Body of pancreas (tissue), 4 donors: ENCODE measurements at regions not wholly inside any gene's neighbourhood (a gene's known extent, or its start where the extent isn't known, plus 50 kb on each side); places are given as distances from the start of the nearest gene placed in this dataset.

Source experiments
- POLR2A ChIP-seq, 3 donors: fragments of 450-650 bp; IDR thresholded peaks; one replicate each; pipeline ENCODE4 v1.6.1; 2016; ENCODE audit warnings: antibody characterized with exemption in 3 of 3, mild to moderate bottlenecking in 2 of 3
- TF ChIP-seq, protein P1 (sequence below), 7 experiments: fragments of 450-650 bp in 4 of 7; fragments of 200-600 bp in 3 of 7; sonication (generic) in 3 of 7; IDR thresholded peaks; one replicate each; pipeline ENCODE4 v1.5.1; 2016 to 2019; ENCODE audit warnings: antibody characterized with exemption in 7 of 7

DNA sequence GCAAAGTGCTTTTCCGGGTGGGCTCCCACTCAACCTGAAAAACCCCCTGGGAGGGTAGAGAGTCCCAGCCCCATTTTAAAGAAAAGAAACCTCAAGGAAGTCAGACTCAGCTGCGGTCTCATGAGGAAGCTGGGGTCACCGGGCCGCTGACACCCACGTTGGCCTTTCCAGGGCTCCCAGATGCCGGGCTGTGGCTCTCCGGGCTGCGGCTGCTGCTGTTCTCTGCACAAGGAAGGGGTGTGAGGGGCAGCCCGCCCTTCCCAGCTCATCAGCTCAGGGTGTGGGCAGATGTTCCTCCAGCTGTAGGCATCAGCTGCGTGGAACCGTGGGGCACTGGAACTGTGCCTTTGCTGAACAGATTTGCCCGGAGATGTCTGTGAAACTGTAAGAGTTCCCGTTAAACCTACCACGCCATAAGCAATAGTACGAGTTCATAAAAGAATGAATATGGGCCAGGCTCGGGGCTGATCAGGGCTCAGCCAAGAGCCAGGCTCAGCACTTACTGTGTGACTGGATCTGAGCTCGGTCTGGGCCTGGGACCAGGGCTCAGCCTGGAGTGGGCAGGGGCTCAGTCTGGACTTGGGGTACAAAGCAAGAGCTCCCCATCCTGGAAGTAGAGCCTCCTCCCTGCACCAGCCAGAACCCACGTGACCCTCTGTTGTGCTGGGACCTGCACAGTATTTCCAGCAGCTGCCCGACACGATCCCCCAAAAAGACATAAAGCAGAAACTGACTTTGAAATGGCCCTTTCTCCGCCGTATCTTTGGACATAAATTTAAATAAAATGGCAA, 130.2 kb upstream of the PPP1R26 start:
- TF ChIP-seq, protein P1, sequence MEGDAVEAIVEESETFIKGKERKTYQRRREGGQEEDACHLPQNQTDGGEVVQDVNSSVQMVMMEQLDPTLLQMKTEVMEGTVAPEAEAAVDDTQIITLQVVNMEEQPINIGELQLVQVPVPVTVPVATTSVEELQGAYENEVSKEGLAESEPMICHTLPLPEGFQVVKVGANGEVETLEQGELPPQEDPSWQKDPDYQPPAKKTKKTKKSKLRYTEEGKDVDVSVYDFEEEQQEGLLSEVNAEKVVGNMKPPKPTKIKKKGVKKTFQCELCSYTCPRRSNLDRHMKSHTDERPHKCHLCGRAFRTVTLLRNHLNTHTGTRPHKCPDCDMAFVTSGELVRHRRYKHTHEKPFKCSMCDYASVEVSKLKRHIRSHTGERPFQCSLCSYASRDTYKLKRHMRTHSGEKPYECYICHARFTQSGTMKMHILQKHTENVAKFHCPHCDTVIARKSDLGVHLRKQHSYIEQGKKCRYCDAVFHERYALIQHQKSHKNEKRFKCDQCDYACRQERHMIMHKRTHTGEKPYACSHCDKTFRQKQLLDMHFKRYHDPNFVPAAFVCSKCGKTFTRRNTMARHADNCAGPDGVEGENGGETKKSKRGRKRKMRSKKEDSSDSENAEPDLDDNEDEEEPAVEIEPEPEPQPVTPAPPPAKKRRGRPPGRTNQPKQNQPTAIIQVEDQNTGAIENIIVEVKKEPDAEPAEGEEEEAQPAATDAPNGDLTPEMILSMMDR (IDR thresholded peaks at IDR 0.05), result no peak
- no peak for TF ChIP-seq POLR2A (IDR thresholded peaks at IDR 0.05)
